Transverse colon (tissue), 4 donors: ENCODE measurements at regions not wholly inside any gene's neighbourhood (a gene's known extent, or its start where the extent isn't known, plus 50 kb on each side); places are given as distances from the start of the nearest gene placed in this dataset.

ENCODE experiments used
- DNase-seq: peaks from one replicate; pipeline ENCODE4 v3.0.0-alpha.2; 2019
- H3K27ac ChIP-seq, 4 donors: fragments of 200-600 bp; sonication (generic); 2 replicates each; pipeline ENCODE4 v1.5.1; 2016 to 2018; ENCODE audit warnings: inconsistent platforms in 4 of 4
- H3K27me3 ChIP-seq: fragments of 200-600 bp; sonication (generic); 2 replicates; pipeline ENCODE4 v1.5.1; 2017; ENCODE audit warnings: inconsistent platforms
- H3K36me3 ChIP-seq, 4 donors: fragments of 200-600 bp; sonication (generic); 2 replicates each; pipeline ENCODE4 v1.5.1; 2017 to 2019; ENCODE audit warnings: inconsistent platforms in 4 of 4
- H3K4me1 ChIP-seq, 4 donors: fragments of 200-600 bp; sonication (generic); 2 replicates each; pipeline ENCODE4 v1.5.1; 2017 to 2020; ENCODE audit warnings: inconsistent platforms in 4 of 4
- H3K4me3 ChIP-seq, 4 donors: fragments of 200-600 bp; sonication (generic); 1 replicate in 1 of 4; 2 replicates in 3 of 4; pipeline versions ENCODE4 v1.5.1 to v1.6.1; 2017 to 2019; ENCODE audit warnings: inconsistent platforms in 4 of 4
- H3K9me3 ChIP-seq, 2 donors: fragments of 200-600 bp; sonication (generic); 2 replicates each; pipeline ENCODE4 v1.5.1; 2017 to 2019; ENCODE audit warnings: inconsistent platforms in 2 of 2
- EP300 ChIP-seq: sonication (generic); formaldehyde crosslinking; IDR thresholded peaks from one replicate; pipeline ENCODE4 v1.6.1; 2017; ENCODE audit warnings: antibody characterized with exemption, low read depth
- POLR2A ChIP-seq: fragments of 450-650 bp; IDR thresholded peaks from one replicate; pipeline ENCODE4 v1.6.1; 2016; ENCODE audit warnings: antibody characterized with exemption, mild to moderate bottlenecking, moderate library complexity
- POLR2AphosphoS5 ChIP-seq, 3 donors: sonication (generic); formaldehyde crosslinking; IDR thresholded peaks; one replicate each; pipeline ENCODE4 v1.6.1; 2016; ENCODE audit warnings: antibody characterized with exemption in 3 of 3
- WGBS, 2 donors: methylation state at CpG; one replicate each; pipeline ENCODE4 v1.1.5; 2018; ENCODE audit warnings: low coverage in 1 of 2; 5-methylcytosine and 5-hydroxymethylcytosine counted together
- in situ Hi-C, 4 donors: fragments of 200-750 bp; cut with MboI; loops; one replicate each; pipeline versions ENCODE4 v1.15.0 to v1.15.1; 2017; ENCODE audit warnings: low sequenced_read_pairs in 3 of 4, low pct_ligation_motif_present in 1 of 4, low pct_unique_long_range_greater_than_20kb in 1 of 4
- intact Hi-C: fragments of 100-400 bp; cut with DNase I; formaldehyde crosslinking; loops from one replicate; pipeline ENCODE4 v1.15.1; 2023; ENCODE audit warnings: low total_unique reads
- small RNA-seq, 4 donors: library from RNA; depleted of rRNA; stranded (forward); fragments of <200 nt; gene quantifications; one replicate each; pipeline ENCODE3, GENCODE V24; 2016
- TF ChIP-seq, protein P1 (sequence below), 5 experiments: fragments of 200-600 bp in 3 of 5; fragments of 450-650 bp in 2 of 5; sonication (generic) in 3 of 5; IDR thresholded peaks; 1 replicate in 2 of 5; 2 replicates in 3 of 5; pipeline ENCODE4 v1.5.1; 2016 to 2017; ENCODE audit warnings: antibody characterized with exemption in 5 of 5, inconsistent platforms in 3 of 5, mild to moderate bottlenecking in 2 of 5, moderate library complexity in 1 of 5

DNA sequence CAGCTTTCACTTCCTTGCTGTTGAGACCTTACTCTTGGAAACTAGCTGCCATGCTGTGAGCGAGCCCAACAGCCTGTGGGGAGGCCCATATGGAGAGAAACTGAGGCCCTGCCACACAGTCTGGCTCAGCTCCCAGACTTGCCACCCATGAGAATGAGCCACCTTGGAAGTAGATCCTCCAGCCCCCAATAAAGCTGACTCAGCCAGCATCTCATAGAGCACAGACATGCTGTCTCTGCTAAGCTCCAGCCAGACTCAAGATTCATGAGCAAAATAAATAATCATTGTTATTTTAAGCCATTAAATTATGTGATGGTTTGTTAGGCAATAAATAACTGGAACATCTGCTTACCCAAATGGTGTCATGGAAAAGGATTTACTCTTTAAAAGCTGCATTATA is 53.6 kb upstream of the DDX18 start:
- no peak overlapping the region for H3K4me3 ChIP-seq
- DNase-seq = no peak
- no peaks in the 10 kb centered on the region for H3K36me3 ChIP-seq
- H3K9me3 ChIP-seq = no peaks in the 10 kb centered on the region
- H3K4me1 ChIP-seq = no peaks in the 10 kb centered on the region
- 56% methylated on average over 1 of the region's 1 CpG; no CpG with 5 or more reads in 1 of the 2 donors for WGBS, 2 donors
- intact Hi-C loops (no loop called here), in situ Hi-C loops (no loop called here)
- H3K27me3 ChIP-seq = no peaks in the 10 kb centered on the region
- no peak for TF ChIP-seq POLR2A
- TF ChIP-seq, protein P1, sequence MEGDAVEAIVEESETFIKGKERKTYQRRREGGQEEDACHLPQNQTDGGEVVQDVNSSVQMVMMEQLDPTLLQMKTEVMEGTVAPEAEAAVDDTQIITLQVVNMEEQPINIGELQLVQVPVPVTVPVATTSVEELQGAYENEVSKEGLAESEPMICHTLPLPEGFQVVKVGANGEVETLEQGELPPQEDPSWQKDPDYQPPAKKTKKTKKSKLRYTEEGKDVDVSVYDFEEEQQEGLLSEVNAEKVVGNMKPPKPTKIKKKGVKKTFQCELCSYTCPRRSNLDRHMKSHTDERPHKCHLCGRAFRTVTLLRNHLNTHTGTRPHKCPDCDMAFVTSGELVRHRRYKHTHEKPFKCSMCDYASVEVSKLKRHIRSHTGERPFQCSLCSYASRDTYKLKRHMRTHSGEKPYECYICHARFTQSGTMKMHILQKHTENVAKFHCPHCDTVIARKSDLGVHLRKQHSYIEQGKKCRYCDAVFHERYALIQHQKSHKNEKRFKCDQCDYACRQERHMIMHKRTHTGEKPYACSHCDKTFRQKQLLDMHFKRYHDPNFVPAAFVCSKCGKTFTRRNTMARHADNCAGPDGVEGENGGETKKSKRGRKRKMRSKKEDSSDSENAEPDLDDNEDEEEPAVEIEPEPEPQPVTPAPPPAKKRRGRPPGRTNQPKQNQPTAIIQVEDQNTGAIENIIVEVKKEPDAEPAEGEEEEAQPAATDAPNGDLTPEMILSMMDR (IDR thresholded peaks at IDR 0.05) = no peak
- TF ChIP-seq POLR2AphosphoS5 (IDR thresholded peaks at IDR 0.05) = no peak
- H3K27ac ChIP-seq = no peak overlapping the region

DNA sequence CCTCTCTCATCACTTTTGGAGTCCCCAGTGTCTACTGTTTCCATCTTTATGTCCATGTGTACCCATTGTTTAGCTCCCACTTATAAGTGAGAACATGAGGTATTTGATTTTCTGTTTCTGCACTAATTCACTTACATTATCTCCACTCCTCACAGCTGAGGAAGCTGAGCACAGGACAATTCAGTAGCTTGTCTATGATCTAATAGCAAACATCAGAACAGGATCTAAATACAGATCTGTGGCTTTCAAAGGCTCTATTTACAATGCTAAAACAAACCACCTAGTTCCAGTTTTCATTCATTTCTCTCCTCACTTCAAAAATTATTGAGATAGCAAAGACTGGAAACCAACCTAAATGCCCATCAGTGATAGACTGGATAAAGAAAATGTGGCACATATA is 52.0 kb upstream of the DDX18 start:
- in situ Hi-C loops = no loop called here
- H3K4me1 ChIP-seq = no peaks in the 10 kb centered on the region
- no peak overlapping the region for H3K27ac ChIP-seq
- no peaks in the 10 kb centered on the region for H3K27me3 ChIP-seq
- H3K9me3 ChIP-seq = no peaks in the 10 kb centered on the region
- H3K4me3 ChIP-seq = no peak overlapping the region
- no peaks in the 10 kb centered on the region for H3K36me3 ChIP-seq
- DNase-seq = no peak
- intact Hi-C loops = no loop called here
- TF ChIP-seq POLR2A (no peak), EP300 (no peak), POLR2AphosphoS5 (IDR thresholded peaks at IDR 0.05) (no peak)
- TF ChIP-seq, protein P1 (IDR thresholded peaks at IDR 0.05) = no peak

DNA sequence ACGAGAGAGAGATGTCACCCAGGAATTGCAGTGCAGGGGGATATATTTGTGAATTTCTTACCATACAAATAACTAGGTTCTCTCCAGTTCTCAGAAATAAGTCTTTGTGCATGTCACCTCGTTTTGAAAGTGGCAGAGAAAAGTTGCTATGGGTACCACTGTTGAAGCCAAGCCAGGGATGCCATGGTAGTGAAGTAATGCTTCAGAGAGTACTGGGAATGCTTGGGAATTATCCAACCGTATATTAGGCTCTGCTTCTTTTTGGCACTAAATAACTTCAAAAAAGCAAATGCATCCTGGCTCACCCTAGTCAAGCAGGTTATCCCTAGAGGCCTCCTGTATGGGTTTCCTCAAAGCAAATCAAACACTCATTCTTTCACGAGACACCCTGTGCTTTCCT is 50.7 kb upstream of the DDX18 start:
- TF ChIP-seq EP300 (no peak), POLR2A (no peak), POLR2AphosphoS5 (IDR thresholded peaks at IDR 0.05) (no peak)
- TF ChIP-seq, protein P1 (IDR thresholded peaks at IDR 0.05) = no peak
- Histone ChIP-seq H3K4me3 (no peak overlapping the region), H3K9me3 (no peaks in the 10 kb centered on the region), H3K27ac (no peak overlapping the region), H3K36me3 (no peaks in the 10 kb centered on the region), H3K4me1 (no peaks in the 10 kb centered on the region), H3K27me3 (no peaks in the 10 kb centered on the region)
- in situ Hi-C loops (no loop called here), intact Hi-C loops (no loop called here)
- WGBS, 2 donors = 48 to 58% methylated on average over 3 to 4 of the region's 4 CpGs
- DNase-seq = no peak

Small RNAs in the stretch of these regions (small RNA-seq; reads per million reads assigned to genes)
- 0 reads per million in 4 donors for gene AC104408.1
- gene RNU7-190P = 0 reads per million in 4 donors
